ENCODE measurements at regions not wholly inside any gene's neighbourhood (a gene's known extent, or its start where the extent isn't known, plus 50 kb on each side); places are given as distances from the start of the nearest gene placed in this dataset.

DNA sequence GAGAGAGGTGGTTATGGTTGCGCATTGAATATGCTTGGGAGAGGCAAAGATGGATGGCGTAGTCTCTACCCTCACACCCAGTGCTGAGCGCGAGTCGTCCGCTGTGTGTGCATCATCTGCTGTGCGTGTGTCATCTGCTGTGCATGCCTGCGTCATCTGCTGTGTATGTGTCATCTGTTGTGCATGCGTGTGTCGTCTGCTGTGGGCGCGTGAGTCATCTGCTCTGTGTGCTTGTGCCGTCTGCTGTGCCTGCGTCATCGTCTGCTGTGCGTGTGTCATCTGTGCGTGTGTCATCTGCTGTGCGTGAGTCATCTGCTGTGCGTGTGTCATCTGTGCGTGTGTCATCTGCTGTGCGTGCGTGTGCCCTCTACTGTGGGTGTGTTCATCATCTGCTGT, 68.0 kb upstream of the IRX4 start:
- TF ChIP-seq, protein P1, sequence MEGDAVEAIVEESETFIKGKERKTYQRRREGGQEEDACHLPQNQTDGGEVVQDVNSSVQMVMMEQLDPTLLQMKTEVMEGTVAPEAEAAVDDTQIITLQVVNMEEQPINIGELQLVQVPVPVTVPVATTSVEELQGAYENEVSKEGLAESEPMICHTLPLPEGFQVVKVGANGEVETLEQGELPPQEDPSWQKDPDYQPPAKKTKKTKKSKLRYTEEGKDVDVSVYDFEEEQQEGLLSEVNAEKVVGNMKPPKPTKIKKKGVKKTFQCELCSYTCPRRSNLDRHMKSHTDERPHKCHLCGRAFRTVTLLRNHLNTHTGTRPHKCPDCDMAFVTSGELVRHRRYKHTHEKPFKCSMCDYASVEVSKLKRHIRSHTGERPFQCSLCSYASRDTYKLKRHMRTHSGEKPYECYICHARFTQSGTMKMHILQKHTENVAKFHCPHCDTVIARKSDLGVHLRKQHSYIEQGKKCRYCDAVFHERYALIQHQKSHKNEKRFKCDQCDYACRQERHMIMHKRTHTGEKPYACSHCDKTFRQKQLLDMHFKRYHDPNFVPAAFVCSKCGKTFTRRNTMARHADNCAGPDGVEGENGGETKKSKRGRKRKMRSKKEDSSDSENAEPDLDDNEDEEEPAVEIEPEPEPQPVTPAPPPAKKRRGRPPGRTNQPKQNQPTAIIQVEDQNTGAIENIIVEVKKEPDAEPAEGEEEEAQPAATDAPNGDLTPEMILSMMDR (IDR thresholded peaks at IDR 0.05): no peak
- no peak for DNase-seq
- peaks cover 11% of the 10 kb centered on the region for H3K4me1 Mint-ChIP-seq
- H3K27ac Mint-ChIP-seq: no peak overlapping the region
- no peaks in the 10 kb centered on the region for H3K36me3 Mint-ChIP-seq (ENCODE audit: low read depth)
- H3K9me3 Mint-ChIP-seq: peaks cover 6% of the 10 kb centered on the region
- peaks cover 57% of the 10 kb centered on the region for H3K27me3 Mint-ChIP-seq (ENCODE audit: low read depth, poor library complexity)
- H3K4me3 Mint-ChIP-seq: no peak overlapping the region

GRCh38 chr5:1950096-1950707, 67.5 kb upstream of the IRX4 start:
- Mint-ChIP-seq H3K4me3 (no peak overlapping the region), H3K27ac (no peak overlapping the region), H3K4me1 (peaks cover 11% of the 10 kb centered on the region)

GRCh38 chr5:1949253-1949652, 66.5 kb upstream of the IRX4 start:
- H3K4me1 Mint-ChIP-seq: peaks cover 15% of the 10 kb centered on the region
- H3K4me3 Mint-ChIP-seq: no peak overlapping the region
- H3K36me3 Mint-ChIP-seq (ENCODE audit: low read depth): no peaks in the 10 kb centered on the region
- no peak for DNase-seq
- TF ChIP-seq, protein P1 (IDR thresholded peaks at IDR 0.05): no peak
- H3K27me3 Mint-ChIP-seq (ENCODE audit: low read depth, poor library complexity): peaks cover 64% of the 10 kb centered on the region
- H3K27ac Mint-ChIP-seq: no peak overlapping the region
- no peaks in the 10 kb centered on the region for H3K9me3 Mint-ChIP-seq

More at GRCh38 chr5:1950096-1950707, 67.5 kb upstream of the IRX4 start:
- TF ChIP-seq, protein P1 (IDR thresholded peaks at IDR 0.05): no peak
- Mint-ChIP-seq H3K9me3 (peaks cover 6% of the 10 kb centered on the region), H3K36me3 (ENCODE audit: low read depth) (no peaks in the 10 kb centered on the region), H3K27me3 (ENCODE audit: low read depth, poor library complexity) (peaks cover 61% of the 10 kb centered on the region)
- DNase-seq: no peak

DNA sequence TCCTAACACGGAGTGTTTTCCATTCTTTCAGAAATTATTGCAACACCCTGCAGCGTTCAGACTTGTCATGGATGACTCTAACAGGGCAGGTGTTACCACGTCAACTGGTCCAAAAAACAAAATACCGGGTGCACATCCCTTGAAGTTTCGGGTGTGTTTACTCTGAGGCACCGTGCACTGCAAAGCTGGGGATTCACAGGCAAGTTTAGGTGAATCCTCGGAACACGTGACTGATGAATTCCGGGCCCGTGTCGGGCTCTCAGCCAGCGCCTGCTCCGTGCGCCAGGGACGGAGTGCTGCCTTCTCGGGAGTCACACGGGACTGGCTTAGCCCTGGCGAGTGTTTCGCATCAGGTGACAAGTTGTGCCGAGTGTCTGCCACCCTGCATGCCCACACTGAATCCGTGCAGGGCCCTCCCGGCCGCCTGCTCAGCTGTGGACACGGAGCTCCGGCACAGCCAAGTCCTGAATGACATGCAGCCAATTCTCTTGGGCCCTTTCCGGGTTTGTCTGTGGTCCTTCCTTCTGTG, 66.0 kb upstream of the IRX4 start:
- no peak for DNase-seq
- Mint-ChIP-seq H3K36me3 (ENCODE audit: low read depth) (no peaks in the 10 kb centered on the region), H3K9me3 (peaks cover 2% of the 10 kb centered on the region), H3K4me3 (no peak overlapping the region), H3K27me3 (ENCODE audit: low read depth, poor library complexity) (peaks cover 66% of the 10 kb centered on the region), H3K4me1 (peaks cover 20% of the 10 kb centered on the region), H3K27ac (no peak overlapping the region)
- TF ChIP-seq, protein P1 (IDR thresholded peaks at IDR 0.05): no peak

- Mint-ChIP-seq H3K27me3 (ENCODE audit: low read depth, poor library complexity) (peaks cover 65% of the 10 kb centered on the region), H3K4me3 (no peak overlapping the region), H3K36me3 (ENCODE audit: low read depth) (no peaks in the 10 kb centered on the region), H3K27ac (peak overlapping the region; percentile 47), H3K4me1 (peaks cover 23% of the 10 kb centered on the region), H3K9me3 (peaks cover 6% of the 10 kb centered on the region)
- DNase-seq: no peak
- TF ChIP-seq, protein P1 (IDR thresholded peaks at IDR 0.05): no peak
Observed at GRCh38 chr5:1948111-1948510, 65.4 kb upstream of the IRX4 start.

DNA sequence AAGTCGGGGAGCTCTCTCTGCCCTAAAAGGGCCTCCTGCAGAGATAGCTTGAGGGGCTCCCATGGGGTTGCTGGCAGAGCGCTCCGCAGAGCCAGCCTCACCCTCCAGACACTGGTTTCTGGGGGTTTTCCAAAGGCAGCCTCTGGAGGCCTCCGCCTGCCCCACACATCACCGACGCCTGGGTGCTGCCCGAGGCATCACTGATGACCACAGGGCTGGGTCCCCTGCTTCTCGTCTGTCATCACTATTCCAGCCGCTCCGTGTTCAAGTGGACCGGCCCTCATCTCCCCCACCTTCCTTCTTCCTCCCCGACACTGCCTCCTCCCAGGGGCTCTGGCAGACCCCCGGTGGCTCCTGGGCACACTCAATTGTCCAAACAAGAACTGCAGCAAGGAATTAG, 64.1 kb upstream of the IRX4 start:
- no peak for DNase-seq
- H3K9me3 Mint-ChIP-seq: peaks cover 6% of the 10 kb centered on the region
- no peak overlapping the region for H3K4me3 Mint-ChIP-seq
- H3K4me1 Mint-ChIP-seq: peaks cover 17% of the 10 kb centered on the region
- H3K36me3 Mint-ChIP-seq (ENCODE audit: low read depth): no peaks in the 10 kb centered on the region
- H3K27ac Mint-ChIP-seq: no peak overlapping the region
- H3K27me3 Mint-ChIP-seq (ENCODE audit: low read depth, poor library complexity): peaks cover 65% of the 10 kb centered on the region
- TF ChIP-seq, protein P1 (IDR thresholded peaks at IDR 0.05): no peak
